AG04449 (cell line): ENCODE measurements at regions not wholly inside any gene's neighbourhood (a gene's known extent, or its start where the extent isn't known, plus 50 kb on each side); places are given as distances from the start of the nearest gene placed in this dataset.

Experiments used
- CTCF ChIA-PET: fragments of 350-600 bp; formaldehyde crosslinking; extraction: SDS; loops from one replicate; lab custom pipeline; 2021; ENCODE audit warnings: antibody characterized with exemption; lab: Yijun Ruan, JAX
- POLR2A ChIA-PET: fragments of 400-600, 350-600 bp; formaldehyde crosslinking; extraction: SDS; loops from one replicate; lab custom pipeline; 2020; ENCODE audit warnings: antibody characterized with exemption, inconsistent platforms; lab: Yijun Ruan, JAX
- DNase-seq: peaks from one replicate; pipeline ENCODE4 v3.0.0-alpha.2; 2010; ENCODE audit warnings: low read depth, low spot score
- H3K4me3 ChIP-seq: 2 replicates; pipeline ENCODE4 v1.5.1; 2011; ENCODE audit warnings: low read depth, mild to moderate bottlenecking, control low read depth, low read length
- TF ChIP-seq, protein P1 (sequence below): IDR thresholded peaks from one replicate; pipeline ENCODE4 v1.5.1; 2011; ENCODE audit warnings: mild to moderate bottlenecking, moderate library complexity, low read length, control low read depth, inconsistent platforms; ENCODE audit not compliant: insufficient read depth; ENCODE audit errors: missing control alignments

DNA sequence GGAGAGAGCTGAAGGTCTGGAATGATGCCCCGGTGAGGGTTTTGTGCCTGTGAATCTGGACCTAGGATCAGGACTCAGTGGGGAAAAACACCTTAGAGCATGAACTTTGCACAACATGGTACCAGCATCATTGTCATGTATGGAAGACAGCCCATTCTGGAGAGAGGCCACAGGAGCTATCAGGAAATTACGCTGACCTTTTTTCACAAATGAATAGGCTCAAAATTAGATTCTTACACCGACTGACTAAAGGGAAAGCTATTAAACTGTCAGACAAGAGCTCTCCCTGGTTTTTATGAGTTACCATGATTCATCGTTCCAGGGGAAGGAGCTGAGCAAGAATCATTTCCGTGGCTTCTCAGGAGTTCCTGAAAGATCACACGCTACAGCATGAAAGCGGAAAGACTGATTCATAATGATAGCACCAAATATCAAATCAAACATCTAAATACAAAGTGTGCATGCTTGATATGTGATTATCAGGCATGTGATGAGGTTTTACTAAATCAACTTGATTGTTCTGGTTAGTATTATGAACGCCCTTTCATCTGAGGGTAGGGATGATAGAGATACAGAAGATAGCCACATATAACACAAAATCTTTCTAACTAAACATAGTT lies 224.9 kb upstream of the SMLR1 start:
- CTCF ChIA-PET, result interaction anchor here (1.0 kb wide), 3 partner anchors 17 to 237 kb away, joined by 3 read pairs; no protein-coding TSS in a partner anchor

DNA sequence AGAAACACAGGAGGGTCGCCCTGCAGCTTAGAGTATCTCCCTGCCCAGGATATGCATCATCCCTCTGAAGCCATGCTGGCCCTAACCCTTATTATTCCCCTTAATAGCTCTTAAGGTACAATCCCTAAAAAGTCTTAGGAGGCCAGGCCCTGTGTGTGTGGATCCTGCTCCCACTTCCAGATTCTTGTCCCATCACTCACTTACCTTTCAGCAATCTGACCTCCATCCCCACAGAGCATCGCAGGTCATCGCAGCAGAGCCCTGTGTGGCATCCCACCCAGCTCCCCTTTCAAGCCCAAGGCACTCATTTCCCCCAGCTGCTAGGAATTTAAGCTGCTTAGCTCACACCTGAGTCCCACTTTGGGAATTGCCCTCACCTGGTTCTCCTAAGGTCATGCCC lies 223.8 kb upstream of the SMLR1 start:
- CTCF ChIA-PET, result interaction anchor here (1.4 to 1.6 kb wide), 2 partner anchors 18 to 157 kb away, joined by 3 read pairs; no protein-coding TSS in a partner anchor
- H3K4me3 ChIP-seq, result no peak overlapping the region
- DNase-seq, result no peak
- POLR2A ChIA-PET, result no interaction called here
- TF ChIP-seq, protein P1, sequence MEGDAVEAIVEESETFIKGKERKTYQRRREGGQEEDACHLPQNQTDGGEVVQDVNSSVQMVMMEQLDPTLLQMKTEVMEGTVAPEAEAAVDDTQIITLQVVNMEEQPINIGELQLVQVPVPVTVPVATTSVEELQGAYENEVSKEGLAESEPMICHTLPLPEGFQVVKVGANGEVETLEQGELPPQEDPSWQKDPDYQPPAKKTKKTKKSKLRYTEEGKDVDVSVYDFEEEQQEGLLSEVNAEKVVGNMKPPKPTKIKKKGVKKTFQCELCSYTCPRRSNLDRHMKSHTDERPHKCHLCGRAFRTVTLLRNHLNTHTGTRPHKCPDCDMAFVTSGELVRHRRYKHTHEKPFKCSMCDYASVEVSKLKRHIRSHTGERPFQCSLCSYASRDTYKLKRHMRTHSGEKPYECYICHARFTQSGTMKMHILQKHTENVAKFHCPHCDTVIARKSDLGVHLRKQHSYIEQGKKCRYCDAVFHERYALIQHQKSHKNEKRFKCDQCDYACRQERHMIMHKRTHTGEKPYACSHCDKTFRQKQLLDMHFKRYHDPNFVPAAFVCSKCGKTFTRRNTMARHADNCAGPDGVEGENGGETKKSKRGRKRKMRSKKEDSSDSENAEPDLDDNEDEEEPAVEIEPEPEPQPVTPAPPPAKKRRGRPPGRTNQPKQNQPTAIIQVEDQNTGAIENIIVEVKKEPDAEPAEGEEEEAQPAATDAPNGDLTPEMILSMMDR, result no peak

More for the DNA sequence above, 224.9 kb upstream of the SMLR1 start:
- POLR2A ChIA-PET, result interaction anchor here (0.8 to 1.4 kb wide), 4 partner anchors 14 to 119 kb away, joined by 3 to 6 read pairs (median 4); no protein-coding TSS in a partner anchor
- no peak overlapping the region for H3K4me3 ChIP-seq
- TF ChIP-seq, protein P1, result no peak
- DNase-seq, result peak; percentile 91

DNA sequence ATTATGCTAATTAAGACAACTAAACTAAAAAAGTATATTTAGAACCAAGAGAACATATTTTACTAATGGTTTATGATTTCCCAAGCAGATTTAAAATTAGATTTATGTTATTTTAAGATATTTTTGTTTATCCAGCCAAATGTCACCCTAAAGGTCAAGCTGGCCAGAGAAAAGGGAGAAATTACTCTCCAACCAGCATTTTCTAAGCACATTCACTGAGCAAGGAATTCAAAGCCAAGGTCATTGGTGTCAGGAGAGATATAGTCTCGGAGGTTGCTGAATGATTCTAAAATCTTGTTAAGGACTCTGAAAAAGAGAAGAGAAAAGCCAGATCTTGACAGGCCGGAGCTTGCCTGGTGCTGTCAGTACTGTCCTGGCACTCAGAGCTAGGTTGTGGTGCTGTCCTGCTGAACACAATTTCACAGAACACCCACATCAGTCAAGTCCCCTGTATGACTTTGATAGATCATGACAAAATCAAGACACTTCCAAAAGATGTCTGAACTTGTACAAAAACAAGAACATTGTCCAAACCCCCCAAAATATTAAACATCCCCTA lies 222.3 kb upstream of the SMLR1 start:
- POLR2A ChIA-PET, result no interaction called here
- no peak for DNase-seq
- CTCF ChIA-PET, result interaction anchor here (1.2 to 1.5 kb wide), 2 partner anchors 18 to 214 kb away, joined by 3 to 4 read pairs; no protein-coding TSS in a partner anchor
- H3K4me3 ChIP-seq, result no peak overlapping the region
- TF ChIP-seq, protein P1, result no peak

DNA sequence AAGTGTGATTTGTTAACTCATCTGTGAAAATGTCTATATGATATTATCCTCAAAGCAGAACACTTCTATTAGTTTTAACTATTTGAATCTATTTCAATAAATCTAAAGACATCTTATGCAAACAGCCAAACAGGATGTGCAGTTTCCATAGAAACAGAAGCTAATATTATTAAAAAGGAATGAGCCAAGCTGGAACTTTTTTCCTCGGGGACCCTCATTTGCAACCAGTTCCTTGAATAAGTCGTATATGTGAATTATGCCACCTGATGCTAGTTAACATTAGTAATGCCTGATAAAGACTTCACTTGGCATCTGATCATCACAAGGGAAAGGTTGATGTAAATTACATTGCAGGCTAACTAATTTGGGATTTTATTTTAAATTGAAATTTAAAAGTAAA lies 216.9 kb upstream of the SMLR1 start:
- ChIA-PET CTCF (interaction anchor here (1.5 kb wide), 1 partner anchor 12 kb away, joined by 3 read pairs; no protein-coding TSS in a partner anchor), POLR2A (no interaction called here)

DNA sequence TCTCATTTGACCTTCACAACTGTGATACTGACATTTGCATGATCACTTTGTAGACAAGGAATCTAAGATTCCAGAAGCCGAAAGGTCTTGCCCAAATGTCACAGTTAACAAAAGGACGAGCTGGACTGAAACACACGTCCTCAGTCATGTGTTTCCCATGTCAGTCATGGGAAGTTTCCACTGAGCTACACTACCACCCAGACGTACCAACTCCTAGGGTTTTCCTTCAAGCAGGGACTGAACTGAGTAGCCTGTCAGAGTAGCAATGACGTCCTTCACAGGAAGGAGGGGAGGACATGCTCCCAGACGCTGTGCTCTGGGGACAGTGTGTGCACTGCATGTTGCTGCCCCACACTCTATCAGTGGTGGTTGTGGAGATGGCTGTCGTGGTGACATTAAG lies 215.8 kb upstream of the SMLR1 start:
- no peak for DNase-seq
- CTCF ChIA-PET, result interaction anchor here (1.5 kb wide), 1 partner anchor 13 kb away, joined by 3 read pairs; no protein-coding TSS in a partner anchor

More for the DNA sequence above, 216.9 kb upstream of the SMLR1 start:
- TF ChIP-seq, protein P1, result no peak
- H3K4me3 ChIP-seq, result no peak overlapping the region
- DNase-seq, result no peak

DNA sequence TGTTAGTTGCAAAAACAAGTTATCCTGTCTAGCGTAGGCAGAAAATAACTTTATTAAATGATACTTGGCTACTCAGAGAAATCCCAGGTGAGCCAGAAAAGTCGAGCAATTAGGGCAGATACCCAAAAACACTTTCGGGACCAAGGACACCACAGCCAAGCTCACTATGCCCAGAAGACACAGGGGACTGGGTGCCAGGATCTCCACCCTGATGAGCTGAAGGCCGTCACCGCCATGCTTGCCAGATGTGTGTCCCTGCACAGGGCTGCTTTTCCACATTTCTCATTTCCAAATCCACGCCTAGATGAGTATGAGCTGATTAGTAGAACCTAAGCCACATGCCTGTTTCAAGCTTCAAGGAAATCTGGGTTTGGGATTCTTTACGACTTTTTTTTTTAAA lies 214.0 kb upstream of the SMLR1 start:
- ChIA-PET POLR2A (no interaction called here), CTCF (interaction anchor here (0.9 kb wide), 1 partner anchor 25 kb away, joined by 3 read pairs; no protein-coding TSS in a partner anchor)
- no peak overlapping the region for H3K4me3 ChIP-seq
- TF ChIP-seq, protein P1, result no peak
- DNase-seq, result no peak

More for the DNA sequence above, 215.8 kb upstream of the SMLR1 start:
- TF ChIP-seq, protein P1, result no peak
- POLR2A ChIA-PET, result no interaction called here
- no peak overlapping the region for H3K4me3 ChIP-seq
